ENCODE measurements at regions not wholly inside any gene's neighbourhood (a gene's known extent, or its start where the extent isn't known, plus 50 kb on each side); places are given as distances from the start of the nearest gene placed in this dataset.

- TF ChIP-seq CTCF (IDR thresholded peaks at IDR 0.05; ENCODE audit: extremely low read depth in 1 of 2, insufficient read depth in 1 of 2, low read depth in 1 of 2, low read length in 2 of 2) (no peak), POLR2A (IDR thresholded peaks at IDR 0.05; ENCODE audit: low read depth, low read length) (no peak), JUN (IDR thresholded peaks at IDR 0.05; ENCODE audit: borderline replicate concordance, insufficient read depth, insufficient read length, low read depth) (no peak)
Measured at GRCh38 chr4:170581322-170581721, 491.6 kb upstream of the AADAT start.
